Neural cell (in vitro differentiated cells): ENCODE measurements at regions not wholly inside any gene's neighbourhood (a gene's known extent, or its start where the extent isn't known, plus 50 kb on each side); places are given as distances from the start of the nearest gene placed in this dataset.

Experiments used
- CTCF ChIP-seq: fragments of 450-650 bp; IDR thresholded peaks from 2 replicates; pipeline ENCODE4 v1.5.1; 2014; ENCODE audit warnings: antibody characterized with exemption, mild to moderate bottlenecking, moderate library complexity; ENCODE audit not compliant: poor library complexity, severe bottlenecking
- EP300 ChIP-seq: fragments of 450-650 bp; conservative IDR thresholded peaks from 2 replicates; pipeline ENCODE4 v1.6.1; 2014; ENCODE audit warnings: antibody characterized with exemption, mild to moderate bottlenecking, moderate library complexity; ENCODE audit not compliant: poor library complexity, severe bottlenecking
- EZH2 ChIP-seq: fragments of 200-600, 300-800 bp; shearing (Covaris generic), sonication (generic); IDR thresholded peaks from 2 replicates; pipeline ENCODE4 v1.6.1; 2014; ENCODE audit warnings: antibody characterized with exemption, low read length, borderline replicate concordance, mild to moderate bottlenecking; ENCODE audit not compliant: insufficient read depth, poor library complexity, severe bottlenecking
- POLR2AphosphoS5 ChIP-seq: IDR thresholded peaks from 2 replicates; pipeline ENCODE4 v1.6.1; 2012
- RAD21 ChIP-seq: fragments of 450-650 bp; conservative IDR thresholded peaks from 2 replicates; pipeline ENCODE4 v1.6.1; 2014; ENCODE audit warnings: antibody characterized with exemption, mild to moderate bottlenecking, moderate library complexity
- REST ChIP-seq: IDR thresholded peaks from 2 replicates; pipeline ENCODE4 v1.6.1; 2012; ENCODE audit warnings: borderline replicate concordance
- TAF1 ChIP-seq: IDR thresholded peaks from 2 replicates; pipeline ENCODE4 v1.6.1; 2012; ENCODE audit warnings: low read depth

GRCh38 chr6:168962886-168963285 lies 290.8 kb downstream of the THBS2 start:
- TF ChIP-seq REST (no peak), CTCF (no peak), EP300 (no peak), POLR2AphosphoS5 (no peak), EZH2 (no peak), TAF1 (no peak), RAD21 (no peak)
